Stimulated activated CD4-positive, alpha-beta T cell treated with anti-CD3 and anti-CD28 coated beads, Interleukin-1b, Interleukin-23, amount 100 ng/mL, for 24 hours (primary cell): ENCODE measurements at regions not wholly inside any gene's neighbourhood (a gene's known extent, or its start where the extent isn't known, plus 50 kb on each side); places are given as distances from the start of the nearest gene placed in this dataset.
"Not testable (repeated sequence)": the region's sequence is repeated elsewhere in the genome, so short reads cannot be mapped to it uniquely, and the experiment has no call there.

Experiments used
- DNase-seq, 4 experiments: peaks; one replicate each; pipeline ENCODE4 v3.0.0-alpha.2; 2020; ENCODE audit warnings: low read depth in 4 of 4, low spot score in 1 of 4

DNA sequence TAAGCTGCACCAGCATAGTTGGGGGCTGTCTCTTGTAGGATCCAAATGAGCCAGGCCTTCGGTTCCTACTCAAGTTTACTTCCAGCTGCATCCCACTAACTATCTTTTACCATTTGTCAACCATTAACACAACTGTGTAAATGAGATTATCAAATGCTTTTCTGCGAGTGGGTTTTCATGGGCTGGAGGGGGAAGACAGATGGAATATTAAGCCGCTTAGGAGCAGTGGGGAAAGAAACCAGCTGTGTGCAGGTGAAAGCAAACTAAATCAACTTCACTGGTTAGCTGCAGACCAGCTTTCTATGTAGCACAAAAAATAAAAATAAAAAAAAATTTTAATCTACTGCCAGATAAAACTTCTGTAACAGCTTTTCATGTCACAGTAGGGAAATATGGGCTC is 100.8 kb upstream of the FOXN2 start:
- DNase-seq: no peak

DNA sequence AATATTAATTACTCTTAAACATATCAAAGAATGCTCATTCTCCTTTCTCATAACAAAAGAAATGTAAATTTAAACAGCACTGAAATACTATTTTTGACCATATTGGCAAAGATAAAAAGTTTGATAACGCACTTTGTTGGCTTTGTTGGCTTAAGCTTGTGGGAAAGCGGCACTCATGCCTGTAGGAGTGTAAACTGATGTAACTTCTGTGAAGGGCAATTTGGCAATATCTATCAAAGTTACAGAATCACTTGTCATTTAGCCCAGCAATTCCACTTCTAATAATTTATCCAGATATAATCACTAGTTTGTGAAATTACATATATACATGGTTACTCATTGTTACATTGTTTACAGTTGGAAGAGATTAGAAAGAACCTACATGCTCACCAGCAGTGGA is 96.3 kb upstream of the FOXN2 start:
- no peak for DNase-seq

DNA sequence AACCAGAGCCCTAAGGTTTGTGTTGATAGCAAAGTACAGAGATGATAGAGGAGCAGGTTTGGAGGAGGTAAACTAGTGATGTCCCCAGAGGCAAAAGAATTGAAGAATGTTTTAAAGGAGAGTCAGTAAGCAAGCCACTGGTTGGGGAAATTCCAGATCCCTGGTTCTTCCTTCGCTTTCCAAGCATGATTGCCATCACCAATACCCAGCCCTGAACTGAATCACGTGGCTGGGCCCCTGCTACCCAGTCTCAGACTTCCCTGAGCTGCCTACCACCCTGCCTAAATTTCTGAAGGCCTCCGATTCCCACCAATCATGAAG is 95.3 kb upstream of the FOXN2 start:
- DNase-seq: no peak

DNA sequence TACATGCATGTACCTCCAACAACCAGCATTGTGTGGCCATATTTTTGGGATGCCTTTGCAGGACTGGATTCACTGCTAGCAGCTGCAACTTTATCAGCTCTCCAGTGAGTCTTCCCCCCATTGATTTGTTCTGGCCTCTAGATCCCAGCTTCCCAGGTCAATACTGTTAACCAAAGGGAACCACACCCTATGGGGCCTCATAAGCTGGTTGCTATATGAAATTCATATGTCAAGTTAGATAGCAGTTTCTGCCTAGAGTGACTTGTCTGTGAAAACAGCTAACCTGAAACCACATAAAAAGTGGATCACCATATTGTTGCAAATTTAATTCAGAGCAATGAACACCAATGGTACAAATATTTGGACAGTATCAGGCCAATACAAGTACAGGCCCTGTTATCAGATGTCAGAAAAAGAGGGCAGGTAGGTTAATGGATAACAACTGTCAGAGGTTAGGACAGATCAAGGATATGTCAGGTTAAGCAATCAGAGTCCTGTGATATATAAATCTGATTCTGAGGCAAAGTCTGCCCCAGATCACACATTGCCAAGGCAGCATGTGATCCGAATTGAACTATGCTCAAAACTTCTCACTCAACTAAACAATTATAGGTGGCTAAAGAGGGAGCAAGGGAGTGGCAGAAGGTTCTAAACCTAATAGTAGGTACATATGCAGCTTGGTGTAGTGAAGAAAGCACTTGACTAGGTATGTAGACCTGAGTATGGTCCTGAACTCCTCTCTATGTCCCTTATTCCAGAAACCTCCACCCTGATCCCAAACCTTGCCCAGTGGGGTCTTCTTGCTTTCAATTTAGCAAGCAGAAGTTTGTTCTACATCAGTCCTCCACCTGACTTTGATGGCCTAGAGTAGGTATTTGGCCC is 94.7 kb upstream of the FOXN2 start:
- DNase-seq: no peak

DNA sequence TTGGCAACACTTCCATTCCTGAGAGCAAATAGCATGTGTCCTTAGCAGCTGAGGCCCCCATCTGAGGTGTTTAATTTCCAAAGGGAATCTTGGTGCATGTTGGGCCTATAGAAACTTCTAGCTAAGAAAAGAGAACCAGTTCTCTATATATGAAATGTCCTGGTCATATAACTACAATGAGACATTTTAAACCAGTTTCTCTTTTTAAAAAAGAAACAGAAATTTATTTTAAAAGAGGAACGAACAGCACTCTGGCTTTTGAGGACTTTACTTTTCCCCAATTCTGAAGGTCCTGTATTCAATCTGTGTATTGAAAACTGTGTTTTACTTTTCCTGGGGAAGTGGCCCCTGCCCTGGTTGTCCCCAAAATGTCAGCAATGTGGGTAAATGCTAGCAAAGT is 94.0 kb upstream of the FOXN2 start:
- DNase-seq: no peak

DNA sequence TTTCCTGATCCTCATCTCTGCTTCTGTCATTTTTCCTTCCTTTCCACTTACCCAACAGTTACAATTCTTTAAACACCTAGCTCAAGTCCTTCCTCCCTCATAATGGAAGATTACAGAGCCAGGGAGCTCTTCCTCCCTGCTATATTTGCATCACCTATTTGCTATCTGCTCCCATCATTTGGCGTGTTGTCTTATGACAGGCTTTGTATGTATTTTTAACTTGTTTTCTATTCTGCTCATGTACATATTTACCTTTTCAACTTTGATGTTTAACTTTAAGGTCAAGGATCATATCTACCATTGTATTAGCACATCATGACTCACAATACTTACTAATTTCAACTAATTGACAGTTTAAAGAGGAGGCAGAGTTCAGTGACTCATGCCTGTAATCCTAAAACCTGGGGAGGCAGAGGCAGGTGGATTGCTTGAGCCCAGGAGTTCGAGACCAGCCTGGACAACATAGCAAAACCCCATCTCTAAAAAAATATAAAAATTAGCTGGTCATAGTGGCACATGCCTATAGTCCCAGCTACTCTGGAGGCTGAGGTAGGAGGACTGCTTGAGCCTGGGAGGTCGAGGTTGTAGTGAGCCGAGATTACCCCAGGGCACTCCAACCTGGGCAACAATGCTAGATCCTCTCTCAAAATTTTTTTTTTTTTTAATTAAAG is 92.5 kb upstream of the FOXN2 start:
- no peak for DNase-seq

DNA sequence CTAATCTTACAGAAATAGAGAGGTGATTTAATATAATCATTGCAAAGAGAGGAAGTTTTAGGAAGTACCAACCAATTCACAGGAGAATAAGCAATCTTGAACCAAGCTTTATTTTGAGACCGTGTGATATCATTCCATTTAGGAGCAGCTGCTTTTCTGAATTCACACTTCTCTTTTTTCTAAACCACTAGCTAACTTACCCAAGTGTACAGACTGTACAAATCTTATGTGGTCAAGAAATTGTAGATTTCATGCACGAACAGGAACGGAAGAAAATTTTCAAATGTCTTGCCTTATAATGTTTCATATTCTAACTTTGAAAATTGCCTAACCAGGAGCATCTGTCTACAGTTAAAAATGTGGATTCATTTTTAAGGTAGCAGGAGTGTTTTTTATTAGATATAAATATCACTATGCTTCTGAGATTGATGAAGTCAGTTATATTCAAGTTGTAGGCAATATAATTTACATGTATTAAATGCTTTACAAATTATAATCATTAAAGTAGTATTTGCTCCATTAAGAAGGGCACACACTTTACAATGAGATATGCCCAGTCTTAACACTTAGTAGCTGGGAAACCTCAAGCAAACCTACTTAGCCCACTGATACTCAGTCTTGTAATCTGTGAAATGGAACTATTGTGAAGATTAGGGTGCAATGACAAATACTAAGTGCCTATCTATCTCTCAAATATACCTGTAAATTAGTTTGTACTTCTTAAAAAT is 86.7 kb upstream of the FOXN2 start:
- DNase-seq: no peak

DNA sequence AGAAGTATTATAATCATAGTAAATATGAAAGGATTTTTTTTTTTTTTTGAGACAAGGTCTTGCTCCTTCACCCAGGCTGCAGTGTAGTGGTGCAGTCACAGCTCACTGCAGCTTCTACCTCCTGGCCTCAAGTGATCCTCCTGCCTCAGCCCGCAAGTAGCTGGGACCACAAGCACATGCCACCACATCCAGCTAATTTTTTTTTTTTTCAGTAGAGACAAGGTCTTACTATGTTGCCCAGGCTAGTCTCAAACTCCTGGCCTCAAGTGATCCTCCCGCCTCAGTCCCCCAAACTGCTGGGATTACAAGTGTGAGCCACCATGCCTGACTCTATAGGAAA is 86.2 kb upstream of the FOXN2 start:
- no peak for DNase-seq

DNA sequence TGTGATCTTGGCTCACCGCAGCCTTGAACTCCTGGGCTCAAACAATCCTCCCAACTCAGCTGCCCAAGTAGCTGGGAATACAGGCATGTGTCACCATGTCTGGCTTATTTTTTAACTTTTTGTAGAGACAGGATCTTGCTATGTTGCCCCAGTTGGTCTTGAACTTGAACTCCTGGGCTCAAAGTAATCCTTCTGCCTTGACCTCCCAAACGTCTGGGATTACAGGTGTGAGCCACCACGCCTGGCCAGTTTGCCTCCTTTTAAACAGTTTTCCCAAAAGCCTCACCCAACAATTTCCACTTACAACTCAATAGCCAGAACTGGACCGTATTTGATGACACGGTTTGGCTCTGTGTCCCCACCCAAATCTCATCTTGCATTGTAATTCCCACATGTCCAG is 85.4 kb upstream of the FOXN2 start:
- DNase-seq: no peak

DNA sequence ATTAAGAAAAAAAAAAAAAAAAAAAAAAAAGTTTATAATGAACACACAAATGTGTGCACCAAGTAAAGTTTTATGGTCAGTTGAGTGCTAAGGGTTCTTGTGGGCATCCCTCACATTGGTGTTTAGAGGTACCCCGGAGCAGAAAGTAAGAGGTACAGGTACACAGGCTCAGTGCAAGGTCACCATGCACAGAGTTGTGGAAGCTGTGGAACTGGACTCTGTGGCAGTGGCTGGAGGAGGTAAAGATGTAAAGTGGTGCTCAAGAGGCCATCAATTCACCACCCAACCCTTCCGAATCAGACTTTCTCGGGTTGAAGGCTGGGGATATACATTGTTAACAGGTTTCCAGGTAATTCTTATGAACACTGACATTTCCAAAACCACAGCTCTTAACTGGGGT is 83.6 kb upstream of the FOXN2 start:
- no peak for DNase-seq

DNA sequence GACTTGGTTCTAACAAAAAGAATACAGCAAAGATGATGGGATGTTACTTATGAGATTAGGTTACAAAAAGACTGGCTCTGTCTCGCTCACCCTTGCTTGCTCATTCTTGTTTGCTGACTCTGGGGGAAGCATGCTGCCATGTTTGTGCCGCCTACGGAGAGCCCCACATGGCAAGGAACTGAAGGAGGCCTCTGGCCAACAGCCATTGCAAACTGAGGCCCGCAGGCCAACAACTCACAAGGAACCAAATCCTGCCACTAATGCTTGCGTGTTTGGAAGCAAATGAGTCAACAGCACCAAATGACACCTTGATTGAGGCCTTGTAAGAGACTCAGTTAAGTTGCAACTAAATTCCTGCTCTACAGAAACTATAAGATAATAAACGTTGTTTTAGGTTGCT is 82.1 kb upstream of the FOXN2 start:
- no peak for DNase-seq

DNA sequence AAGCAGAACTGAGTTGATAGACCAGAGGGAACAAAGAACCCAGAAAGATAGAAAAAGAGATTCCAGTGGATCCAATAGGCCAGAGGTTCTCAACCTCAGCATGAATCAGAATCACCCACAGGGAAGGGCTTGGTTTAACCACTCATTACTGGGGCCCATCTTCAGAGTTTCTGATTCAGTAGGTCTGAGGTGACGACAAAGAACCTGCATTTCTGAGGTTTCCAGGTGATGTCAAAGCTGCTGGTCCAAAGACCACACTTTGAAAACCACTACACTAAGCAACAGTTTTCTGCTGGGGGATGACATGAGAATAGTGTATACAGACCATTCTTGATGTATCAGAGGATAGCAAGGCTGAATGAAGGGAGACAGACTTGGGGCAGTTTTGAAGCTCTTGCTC is 81.5 kb upstream of the FOXN2 start:
- no peak for DNase-seq

DNA sequence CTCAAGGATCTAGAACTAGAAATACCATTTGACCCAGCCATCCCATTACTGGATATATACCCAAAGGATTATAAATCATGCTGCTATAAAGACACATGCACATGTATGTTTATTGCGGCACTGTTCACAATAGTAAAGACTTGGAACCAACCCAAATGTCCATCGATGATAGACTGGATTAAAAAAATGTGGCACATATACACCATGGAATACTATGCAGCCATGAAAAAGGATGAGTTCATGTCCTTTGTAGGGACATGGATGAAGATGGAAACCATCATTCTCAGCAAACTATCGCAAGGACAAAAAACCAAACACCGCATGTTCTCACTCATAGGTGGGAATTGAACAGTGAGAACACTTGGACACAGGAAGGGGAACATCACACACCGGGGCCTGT is 80.7 kb upstream of the FOXN2 start:
- DNase-seq: not testable (repeated sequence)

DNA sequence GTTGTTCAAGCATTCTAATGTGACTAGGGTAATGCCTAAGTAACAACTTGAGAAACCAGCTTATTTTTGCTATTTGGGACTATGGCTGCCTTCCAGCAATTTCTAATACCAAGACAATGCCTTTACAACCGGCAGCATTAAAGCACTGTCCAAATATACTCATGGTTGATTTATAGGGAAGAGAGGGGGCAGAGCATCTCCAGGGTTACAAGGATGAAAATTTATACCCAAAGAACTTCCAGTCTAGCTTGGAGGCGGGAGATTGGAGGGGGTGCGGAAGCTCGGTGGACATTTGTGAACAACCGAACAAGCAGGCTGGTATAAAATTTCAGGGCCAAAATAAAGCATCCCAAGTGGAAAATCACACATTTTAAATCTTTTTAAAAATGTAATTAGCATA is 79.4 kb upstream of the FOXN2 start:
- no peak for DNase-seq

DNA sequence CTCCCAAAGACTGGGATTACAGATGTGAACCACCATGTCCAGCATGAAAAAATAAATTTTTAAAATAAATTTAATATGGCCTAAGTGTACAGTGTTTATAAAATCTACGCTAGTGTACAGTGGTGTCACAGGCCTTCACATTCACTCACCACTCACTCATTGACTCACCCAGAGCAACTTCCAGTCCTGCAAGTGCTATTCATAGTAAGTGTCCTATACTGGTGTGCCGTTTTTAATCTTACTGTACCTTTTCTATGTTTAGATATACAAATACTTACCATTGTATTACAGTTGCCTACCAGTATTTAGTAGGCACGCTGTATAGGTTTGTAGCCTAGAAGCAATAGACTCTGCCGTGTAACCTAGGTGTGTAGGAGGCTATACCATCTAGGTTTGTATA is 76.1 kb upstream of the FOXN2 start:
- no peak for DNase-seq

DNA sequence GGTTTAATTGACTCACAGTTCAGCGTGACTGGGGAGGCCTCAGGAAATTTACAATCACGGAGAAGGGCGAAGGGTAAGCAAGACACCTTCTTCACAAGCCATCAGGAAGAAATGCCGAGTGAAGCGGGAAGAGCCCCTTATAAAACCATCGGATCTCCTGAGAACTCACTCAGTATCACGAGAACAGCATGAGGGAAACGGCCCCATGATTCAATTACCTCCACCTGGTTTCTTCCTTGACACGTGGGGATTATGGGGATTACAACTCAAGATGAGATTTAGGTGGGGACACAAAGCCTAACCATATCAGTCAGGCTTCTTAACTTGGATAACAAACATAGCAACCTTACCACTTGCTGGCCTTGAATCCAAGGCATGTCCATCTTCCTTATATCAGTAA is 73.6 kb upstream of the FOXN2 start:
- DNase-seq: no peak

DNA sequence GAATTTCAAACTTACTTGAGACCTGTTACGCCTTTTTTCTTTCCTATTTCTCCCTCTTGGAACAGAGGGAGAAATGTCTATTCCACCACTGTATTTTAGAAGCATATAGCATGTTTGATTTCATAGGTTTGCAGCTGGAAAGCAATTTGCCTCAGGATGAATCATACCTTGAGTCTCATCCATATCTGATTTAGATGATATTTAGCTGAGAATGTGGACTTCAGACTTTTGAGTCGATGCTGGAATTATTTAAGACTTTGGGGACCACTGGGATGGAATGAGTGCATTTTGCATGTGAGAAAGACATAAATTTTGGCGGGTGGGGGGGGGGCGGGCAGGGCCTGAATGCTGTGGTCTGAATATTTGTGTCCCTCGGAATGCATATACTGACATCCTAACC is 67.3 kb upstream of the FOXN2 start:
- DNase-seq: no peak

DNA sequence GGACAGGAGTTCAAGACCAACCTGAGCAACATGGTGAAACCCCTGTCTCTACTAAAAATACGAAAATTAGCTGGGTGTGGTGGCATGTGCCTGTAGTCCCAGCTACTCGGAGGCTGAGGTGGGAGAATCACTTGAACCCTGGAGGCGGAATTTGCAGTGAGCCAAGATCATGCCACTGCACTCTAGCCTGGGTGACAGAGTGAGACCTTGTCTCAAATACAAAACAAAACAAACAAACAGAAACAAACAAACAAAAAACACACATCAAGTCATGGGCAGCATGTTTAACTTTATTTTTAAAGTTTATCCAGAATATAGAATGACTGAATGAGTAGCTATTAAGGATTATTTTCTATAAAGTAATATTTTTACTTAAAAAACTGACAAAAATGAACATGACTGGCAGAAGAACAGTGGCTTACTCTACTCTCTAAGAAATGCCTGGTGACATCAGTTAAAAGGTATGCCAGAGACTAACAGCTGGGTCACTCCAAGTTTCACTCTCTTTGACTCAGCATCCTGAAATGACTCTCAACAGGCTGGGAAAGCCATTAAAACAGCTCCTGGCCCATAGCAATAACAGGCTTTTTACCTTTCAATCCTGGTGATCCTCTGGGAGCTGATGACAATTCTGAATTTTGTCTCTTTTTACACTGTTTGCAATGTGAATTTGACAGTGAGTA is 66.1 kb upstream of the FOXN2 start:
- no peak for DNase-seq

DNA sequence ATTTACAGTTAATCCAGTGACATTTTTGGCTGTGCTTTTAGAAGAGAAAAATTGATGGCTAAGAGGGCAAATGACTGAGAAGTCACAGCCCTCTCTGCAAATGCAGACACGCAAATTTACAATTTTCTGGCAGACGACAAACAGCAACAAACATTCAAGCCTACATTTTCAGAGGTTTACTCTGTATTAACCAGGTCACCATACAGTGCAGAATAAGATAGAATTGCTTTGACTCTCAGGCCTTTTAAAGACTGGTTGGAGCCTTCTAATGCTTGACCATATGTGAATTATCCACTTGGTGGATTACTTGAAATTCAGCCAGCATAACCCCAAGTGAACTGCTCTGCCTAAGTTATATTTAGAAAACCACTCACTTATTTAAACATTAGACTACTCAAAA is 65.5 kb upstream of the FOXN2 start:
- DNase-seq: no peak

DNA sequence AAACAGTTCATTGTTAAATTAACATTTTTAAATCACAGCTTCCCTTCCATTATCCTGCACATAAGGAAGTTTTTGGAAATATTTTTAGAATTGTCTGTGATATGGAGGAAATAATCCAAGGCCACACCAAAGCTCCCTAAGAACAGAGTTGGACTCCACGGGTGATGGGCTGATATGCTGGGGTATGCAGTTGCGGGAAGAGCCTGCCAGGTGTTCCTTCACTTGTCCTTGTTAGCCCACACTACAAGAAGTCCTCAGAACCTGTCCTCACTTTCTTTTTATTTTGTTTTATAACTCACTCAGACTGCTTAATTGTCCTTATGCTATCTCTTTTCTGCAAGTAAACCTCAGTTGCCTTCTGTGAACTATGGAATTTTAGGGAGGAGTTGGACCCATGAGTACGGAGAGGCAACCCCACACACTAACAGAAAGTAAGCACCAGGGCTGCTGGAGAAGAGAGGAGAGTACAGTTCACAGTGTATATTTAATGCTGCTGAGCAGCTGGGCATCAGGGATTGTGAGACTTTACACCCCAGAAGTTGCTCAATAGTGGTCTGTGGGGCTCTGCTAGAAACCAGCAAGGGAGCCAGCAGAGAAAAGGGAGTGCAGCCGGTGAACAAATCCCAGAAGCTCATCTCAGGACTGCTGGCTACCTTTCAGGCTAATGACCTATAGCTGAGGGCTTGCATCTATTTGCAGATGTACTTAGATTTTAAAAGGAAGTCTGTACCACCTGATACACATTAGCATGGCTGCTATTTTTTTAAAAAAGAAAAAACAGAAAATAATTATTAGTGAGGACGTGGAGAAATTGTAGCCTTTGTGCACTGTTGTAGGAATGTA is 64.6 kb upstream of the FOXN2 start:
- no peak for DNase-seq

DNA sequence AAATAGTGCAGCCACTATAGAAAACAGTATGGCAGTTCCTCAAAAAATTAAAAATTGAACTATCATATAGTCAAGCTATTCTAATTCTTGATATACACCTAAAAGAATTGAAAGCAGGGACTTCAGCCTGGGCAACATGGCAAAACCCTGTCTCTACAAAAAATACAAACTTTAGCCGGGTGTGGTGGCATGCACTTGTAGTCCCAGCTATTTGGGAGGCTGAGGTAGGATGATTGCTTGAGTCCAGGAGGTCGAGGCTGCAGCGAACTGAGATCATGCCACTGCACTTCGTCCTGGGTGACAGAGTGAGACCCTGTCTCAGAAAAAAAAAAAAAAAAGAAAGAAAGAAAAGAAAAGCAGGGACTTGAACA is 64.0 kb upstream of the FOXN2 start:
- no peak for DNase-seq
